HG03060 (cell line): ENCODE measurements at regions not wholly inside any gene's neighbourhood (a gene's known extent, or its start where the extent isn't known, plus 50 kb on each side); places are given as distances from the start of the nearest gene placed in this dataset.
"Not testable (repeated sequence)": the region's sequence is repeated elsewhere in the genome, so short reads cannot be mapped to it uniquely, and the experiment has no call there.

ENCODE experiments used
- ATAC-seq: cut with Tn5 transposase; IDR thresholded peaks from one replicate; pipeline ENCODE4 v1.9.1; 2021; ENCODE audit warnings: low read depth, moderate number of reproducible peaks; ENCODE audit not compliant: unreplicated experiment

DNA sequence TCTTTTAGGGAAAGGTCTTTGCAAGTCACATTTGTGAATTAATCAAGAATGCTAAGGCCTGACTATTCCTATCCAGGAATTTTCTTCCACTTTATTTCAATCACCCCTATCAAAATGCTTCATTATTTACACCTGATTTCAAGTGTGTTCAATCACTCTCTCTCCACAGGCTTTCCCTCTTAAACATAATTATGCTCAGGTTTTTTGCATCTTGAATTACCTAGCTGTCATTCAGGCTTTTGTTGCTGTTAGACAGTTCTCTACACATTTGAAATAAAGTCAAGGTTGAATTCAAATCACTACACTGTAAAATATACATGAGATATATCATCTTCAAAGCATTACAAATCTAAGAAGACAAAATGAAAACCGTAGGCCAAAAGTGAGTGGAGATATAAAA lies 941.3 kb upstream of the SLITRK1 start:
- no peak for ATAC-seq

DNA sequence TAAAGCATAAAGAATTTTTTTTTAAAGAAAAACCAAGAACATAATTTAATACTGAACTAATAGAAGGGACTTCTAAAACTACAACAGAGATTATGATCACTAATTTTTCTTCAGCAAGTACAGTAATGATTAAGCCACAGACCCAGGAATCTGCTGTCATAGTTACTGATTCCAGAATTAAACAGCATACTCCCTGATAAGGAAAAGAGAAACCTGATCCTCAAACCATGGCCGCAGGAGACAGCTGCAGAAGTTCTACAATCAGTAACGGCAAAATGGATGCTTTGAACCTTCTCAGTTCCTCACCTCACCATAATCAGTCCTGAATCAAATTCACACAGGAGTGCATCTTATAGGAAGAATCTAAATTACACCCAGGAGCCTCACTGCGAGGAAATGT lies 939.0 kb upstream of the SLITRK1 start:
- no peak for ATAC-seq

DNA sequence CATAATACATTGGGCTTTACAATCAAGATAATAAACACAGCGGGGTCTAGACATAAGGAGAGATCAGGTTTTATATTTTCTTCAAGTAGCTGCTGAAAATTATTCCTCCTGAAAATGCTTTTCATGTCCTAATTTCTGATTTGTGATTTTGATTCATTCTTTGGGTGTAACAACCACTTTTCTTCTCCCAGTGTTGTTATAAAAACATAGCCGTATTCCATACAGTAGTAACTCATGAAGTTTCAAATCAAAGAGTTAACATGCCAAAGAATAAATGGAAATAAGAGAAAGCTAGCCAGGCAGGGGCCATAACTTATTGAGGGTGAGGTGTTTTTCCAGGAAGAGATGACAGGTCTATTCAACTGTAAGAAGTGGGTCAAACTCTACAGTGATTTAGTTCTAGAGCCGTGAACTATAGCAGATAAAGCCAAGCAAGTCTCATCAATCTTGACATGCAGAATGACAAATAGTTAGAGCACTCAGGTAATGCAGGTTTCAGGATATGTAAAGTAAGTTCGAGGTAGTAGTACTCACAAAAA lies 934.4 kb upstream of the SLITRK1 start:
- no peak for ATAC-seq

DNA sequence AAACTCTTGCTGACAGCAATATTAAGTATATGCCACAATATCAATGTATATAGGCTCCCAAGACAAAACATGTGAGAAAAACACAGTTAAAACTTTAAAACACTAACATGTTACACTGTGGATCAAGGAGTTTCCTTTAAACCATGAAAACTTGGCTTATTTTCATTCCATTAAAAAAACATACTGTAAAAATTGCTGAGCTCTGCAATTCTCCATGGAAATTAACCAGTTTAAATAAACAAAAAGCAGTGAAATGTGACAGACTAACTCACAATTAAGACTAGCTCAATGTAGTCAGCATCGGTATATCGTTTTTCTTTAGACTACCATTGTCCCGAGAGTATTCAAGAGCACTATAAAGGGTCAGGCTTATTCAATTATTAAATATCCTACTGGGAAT lies 930.5 kb upstream of the SLITRK1 start:
- no peak for ATAC-seq

DNA sequence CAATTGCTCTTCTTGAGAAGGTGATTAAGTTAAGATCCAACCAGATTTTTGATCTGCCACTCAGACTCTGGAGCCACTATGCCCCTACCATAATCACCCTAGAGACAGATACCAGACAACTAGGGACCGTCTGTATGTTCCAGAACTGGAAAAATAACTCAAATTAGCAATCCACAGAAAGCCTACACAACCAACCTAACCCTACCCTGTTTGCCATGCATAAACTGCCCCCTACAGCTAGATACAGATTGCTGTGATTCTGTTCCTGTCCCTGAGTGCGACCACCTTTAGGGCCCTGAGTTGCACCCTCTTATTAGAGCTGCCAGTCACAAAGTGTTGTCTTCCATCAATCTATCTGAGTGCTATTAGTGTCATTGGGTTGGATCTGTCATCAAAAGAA lies 929.8 kb upstream of the SLITRK1 start:
- no peak for ATAC-seq

DNA sequence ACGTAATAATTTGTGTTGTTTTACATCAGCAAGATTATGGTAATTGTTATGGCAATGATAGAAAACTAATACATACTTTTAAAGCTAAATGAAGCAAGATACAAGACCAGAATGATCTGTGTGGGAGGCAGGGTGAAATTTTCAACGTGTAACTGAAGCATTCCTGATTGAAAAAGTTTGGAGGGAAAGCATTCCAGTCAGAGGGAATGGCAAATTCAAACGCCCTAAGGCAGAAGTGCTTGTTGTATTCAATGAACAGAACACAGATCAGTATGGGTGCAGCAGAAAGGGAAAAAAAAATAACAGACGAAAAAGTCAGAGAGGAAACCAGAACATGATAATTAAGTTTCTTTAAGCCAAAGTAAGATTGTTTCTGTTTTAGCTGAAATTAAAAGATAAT lies 928.5 kb upstream of the SLITRK1 start:
- ATAC-seq: no peak

DNA sequence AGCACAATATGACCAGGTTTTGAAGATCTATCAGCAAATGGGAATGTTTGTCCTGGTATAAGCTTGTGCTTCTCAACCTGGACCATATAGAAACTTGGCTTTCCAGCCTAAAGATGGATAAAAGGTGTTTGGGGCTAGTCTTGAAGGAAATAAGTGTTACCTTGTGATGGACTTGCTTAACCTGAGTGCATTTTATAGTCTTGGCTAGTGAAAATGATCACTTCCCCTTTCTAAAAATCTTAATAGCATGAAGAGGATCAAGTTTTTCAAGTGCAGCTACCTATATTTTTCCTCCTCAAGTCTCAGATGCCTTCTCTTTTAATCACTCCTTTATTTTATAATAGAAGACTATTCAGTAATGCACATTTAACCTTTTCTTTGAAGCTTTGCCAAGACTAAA lies 919.8 kb upstream of the SLITRK1 start:
- ATAC-seq: no peak

DNA sequence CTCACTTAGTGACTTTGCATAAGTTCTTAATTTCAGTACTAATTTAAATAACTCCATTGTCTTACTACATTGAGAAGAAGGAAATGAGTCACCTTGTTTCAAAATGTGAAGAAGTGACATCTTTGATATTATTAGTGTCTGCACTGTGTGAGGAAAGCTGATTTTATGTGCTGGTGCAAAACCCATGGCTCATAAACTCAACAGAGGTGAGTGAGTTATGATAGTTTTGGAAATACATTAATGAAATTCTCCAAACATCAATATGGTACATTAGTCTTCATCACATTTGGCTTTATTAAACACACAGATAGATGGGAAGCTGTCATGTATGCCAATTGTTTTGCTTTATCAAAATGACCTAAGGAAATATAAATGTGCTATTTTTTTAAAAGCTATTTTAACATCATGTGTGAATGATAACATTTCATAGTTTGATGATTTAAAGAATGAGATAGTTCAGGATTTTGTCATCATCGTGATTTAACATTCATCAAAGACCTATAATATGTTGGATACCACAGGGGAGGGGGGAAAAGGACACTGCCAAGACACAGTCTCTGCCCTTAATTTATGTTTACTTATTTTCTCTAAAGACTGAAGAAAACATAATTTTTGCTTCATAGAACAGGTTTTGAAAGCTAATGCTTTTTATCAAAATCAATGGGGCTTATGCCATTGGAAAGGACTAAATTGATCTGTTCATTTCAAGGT lies 902.3 kb upstream of the SLITRK1 start:
- ATAC-seq: no peak

DNA sequence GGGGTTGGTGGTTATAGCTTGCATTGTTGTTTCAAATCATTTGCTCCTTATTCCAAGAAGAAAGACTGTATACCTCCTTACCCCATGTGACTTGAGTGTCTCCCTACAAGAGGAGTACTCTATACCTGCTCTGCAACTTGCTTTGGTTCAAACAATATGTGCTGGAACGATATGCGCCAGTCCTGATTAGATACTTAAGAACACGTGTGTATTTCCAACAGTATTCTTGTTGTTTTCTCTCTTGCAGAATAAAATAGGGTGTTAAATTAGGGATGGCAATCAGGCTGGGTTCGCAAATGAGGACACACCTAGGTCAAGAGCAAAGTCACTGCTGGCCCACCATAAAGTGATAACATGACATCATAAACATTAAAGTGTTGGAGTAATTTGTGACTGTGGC lies 895.0 kb upstream of the SLITRK1 start:
- ATAC-seq: no peak

DNA sequence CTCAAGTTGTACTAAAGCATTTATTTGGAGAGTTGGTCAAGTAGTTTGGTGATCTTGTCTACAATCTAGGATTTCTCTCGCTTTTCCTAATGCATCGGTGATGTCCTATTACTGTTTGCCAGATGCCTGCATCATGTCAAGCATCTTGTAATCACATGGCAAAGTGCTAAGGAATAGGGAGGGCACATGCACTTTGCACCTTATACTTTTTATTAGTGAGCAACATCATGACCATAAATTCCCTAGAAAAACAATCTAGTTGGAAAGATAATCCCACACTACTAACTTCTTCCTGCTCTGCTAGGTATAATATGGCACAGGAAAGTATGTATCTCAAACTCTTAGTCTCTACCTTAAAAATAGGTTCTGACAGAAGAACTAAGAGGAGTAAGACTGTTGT lies 894.3 kb upstream of the SLITRK1 start:
- no peak for ATAC-seq

DNA sequence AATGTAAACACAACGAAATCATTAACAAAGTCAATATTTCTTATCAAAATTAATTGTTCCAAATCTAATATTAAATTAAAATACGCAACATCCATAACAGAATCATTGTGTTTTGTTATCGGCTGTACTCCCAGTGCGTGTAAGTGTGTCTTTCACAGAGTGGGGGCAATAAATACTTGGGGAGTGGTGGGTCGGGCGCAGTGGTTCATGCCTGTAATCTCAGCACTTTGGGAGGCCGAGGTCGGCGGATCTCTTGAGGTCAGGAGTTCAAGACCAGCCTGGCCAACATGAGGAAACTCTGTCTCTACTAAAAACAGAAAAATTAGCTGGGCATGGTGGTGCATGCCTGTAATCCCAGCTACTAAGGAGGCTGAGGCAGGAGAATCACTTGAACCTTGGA lies 893.6 kb upstream of the SLITRK1 start:
- not testable (repeated sequence) for ATAC-seq

DNA sequence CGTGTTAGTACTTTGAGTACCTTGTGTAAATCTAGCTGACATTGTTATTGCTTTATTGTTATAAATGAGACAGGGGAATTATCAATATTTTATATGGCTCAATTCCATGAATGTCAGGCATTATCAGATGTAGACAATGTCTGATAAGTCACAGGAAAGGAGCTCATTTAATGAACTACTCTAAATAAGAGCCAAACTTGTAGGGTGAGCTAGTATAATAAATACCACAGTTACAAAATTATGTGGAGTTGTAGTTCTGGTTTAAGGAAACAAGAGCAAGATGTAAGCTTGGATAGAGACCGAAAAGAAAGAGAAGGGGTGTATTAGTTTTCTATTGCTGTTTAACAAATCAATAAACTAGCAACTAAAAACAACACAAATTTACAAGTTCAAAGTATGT lies 891.8 kb upstream of the SLITRK1 start:
- ATAC-seq: no peak

DNA sequence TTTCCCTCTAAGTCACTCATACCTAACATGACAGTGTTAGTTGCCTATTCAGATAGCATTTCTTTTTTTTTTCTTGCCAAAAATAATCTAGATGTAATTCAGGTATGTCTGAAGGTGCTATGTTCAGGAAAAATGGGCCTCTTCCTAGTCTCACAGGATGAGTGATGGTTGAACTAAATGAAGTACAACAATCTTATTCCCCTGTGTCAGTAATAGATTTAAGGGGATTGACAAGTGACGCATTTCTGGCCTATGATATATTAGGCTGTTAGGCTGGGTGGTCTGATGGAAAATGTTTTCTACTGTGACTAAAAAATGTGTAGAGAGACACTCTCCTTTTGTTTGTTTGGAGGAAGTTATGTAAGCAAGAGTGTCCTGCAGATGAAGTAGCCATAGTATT lies 878.7 kb upstream of the SLITRK1 start:
- ATAC-seq: no peak

DNA sequence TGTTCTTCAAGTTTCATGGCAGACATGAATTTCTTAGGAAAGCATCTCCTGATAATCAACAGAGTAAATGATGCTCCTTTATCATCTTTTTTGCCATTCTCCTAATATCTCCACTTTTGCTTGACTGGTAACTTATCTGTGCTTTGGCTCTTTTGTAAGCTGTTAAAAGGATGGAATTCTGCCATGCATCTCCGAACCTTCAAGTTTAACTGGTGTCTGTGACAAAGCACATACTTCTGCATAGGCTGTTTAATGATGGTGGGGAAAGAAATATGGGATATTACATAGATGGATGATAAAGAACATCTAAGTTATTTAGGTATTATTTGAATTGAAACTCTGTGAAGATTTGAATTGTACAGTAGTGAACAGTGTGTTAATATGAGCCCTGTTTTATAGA lies 866.9 kb upstream of the SLITRK1 start:
- ATAC-seq: no peak

DNA sequence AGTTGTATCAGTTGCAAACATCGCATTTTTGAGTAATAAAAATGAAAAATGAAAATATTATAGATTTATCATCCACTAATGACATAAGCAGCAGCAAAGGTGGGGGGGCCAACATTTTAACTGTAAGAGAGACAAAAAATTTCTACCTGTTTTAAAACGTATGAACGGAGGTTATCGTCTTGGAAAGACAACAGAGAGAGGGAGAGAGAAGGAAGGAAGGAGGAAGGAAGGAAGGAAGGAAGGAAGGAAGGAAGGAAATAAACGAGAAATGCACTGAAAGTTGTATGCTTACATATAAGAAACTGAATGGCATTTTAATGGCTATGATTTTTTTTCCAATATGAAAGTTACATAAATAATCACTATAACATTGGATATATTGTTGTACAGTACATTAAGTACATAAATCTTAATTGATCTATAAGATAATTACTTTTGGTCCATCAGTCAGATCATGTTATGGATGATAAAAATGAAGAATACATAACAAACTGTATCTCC lies 862.8 kb upstream of the SLITRK1 start:
- ATAC-seq: no peak

DNA sequence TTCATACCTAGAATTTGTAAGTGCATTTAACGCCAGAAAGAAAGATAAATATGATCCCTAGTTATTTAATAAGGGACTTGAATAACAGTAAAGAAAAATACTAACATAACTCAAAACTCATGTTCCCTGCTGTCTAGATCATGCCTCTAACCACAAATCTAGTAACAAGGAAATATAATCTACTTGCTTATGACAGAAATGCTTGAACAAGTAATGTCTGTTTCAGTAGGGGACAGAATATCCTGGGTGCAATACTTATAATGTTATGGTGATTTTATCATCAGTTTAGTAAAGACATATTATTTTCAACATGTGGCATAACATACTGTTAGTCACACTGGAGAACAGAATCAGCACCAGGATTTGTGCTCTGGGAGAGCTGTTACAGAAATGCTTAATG lies 861.9 kb upstream of the SLITRK1 start:
- no peak for ATAC-seq

DNA sequence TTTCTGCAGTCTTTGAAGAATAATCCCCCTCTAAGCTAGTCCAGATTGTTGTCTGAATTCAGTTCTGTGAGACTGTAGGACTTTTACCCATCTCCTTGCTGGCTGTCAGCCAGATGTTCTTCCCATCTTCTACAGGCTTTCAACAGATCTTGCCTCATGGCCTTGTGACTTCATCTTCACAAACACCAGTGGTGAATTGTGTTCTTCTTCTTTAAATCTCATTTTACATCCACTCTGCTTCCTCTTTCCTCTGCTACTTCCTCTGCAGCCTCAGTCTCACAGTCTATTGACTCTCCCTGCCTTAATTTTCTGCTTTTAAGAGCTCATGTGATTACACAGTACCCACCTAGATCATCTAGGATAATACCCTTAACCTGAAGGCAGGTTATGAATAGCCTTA lies 859.0 kb upstream of the SLITRK1 start:
- ATAC-seq: no peak

DNA sequence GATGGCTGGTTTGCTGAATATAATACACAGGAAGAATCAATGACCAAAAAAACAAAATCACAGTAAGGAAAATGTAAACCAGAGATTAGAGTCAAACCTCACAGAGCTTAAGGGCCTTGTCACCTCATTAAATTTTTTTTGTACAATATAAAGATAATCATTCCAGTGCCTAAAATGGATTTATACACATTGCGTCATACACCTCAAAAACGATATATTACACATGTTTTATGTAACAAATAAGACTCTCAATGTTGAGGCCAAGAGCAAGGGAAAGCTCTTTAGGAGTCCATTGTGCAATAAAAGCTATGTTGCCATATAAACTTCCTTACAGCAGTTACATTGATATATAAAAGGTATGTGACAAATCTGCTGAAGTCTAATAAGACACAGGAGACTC lies 856.7 kb upstream of the SLITRK1 start:
- ATAC-seq: no peak

DNA sequence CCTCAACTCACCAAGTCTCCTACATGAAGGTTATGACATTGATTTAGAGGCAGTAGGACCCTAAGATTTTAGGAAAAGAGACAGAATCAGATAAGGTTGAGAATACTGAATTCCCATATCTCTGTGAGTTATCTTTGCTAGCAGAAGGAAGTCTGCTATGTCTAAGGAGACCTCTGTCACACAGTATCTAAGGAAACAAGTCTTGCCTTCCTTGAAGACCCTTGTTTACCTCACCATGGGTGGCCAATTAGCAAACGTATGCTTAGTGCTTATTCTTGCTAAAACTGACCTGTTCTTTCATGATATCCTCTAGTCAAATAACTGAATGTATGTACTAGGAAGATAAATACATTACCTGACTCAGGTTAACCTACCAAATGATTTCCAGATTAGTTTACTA lies 855.4 kb upstream of the SLITRK1 start:
- no peak for ATAC-seq

DNA sequence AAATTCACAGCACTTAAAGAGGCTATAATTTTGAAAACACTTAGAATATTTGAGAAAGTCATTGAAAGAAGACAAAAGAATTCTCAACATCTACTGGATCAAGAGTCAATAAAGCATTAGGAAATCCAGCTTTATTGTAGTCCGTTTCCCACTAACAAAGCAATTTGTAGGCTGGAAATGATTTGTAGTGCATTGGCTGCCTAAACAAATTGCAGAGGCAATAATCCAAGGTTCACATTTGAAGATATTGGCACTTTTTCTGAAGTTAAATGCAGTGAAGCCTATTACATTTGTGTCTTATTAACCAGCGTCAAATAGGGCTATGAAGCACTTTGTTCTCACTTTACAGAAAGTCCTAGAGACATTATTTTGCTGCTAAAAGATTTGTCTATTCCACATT lies 848.1 kb upstream of the SLITRK1 start:
- ATAC-seq: no peak

DNA sequence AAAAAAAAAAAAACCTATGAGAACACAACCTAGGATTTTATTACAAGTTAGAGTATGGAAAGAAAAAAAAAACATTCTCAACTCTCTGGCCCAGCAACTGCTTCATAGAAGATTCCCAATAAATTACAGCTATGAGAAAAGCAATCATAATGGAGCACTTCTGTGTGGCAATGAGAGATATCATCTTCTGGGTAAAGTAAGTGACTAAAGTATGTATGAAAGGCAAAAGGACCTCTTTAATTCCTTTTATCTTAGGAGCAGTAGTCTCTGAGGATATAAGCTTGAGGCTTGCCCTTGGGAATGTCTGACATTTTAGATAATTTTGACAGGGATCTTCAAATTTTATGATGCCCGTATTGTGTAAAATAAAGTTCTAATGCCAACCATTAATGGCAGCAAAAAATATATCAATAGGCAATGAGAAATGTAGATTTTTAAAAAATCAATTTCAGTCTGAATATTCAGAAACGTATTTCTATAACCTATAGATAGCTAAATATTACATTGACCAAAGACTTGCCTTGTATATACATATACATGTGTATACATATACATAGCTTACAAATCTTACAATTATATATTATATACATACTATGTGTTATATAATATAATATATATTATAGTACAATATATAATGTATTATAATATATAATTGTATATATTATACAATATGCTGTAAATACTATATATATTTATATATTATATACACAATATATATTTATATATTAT lies 823.9 kb upstream of the SLITRK1 start:
- no peak for ATAC-seq

DNA sequence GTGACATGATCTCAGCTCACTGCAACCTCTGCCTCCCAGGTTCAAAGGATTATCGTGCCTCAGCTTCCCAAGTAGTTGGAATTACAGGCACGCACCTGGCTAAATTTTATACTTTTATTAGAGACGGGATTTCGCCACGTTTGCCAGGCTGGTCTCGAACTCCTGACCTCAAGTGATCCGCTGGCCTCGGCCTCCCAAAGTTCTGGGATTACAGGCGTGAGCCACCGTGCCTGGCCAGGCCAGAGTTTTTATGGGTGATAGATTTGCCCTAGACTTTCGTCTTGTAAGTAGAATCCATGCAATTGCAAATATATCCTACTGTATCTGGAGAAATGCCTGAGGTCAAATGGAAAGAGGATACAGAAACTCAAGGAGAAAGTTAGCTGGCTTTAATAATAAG lies 819.9 kb upstream of the SLITRK1 start:
- no peak for ATAC-seq
